CD1c-positive myeloid dendritic cell (primary cell): ENCODE measurements at regions not wholly inside any gene's neighbourhood (a gene's known extent, or its start where the extent isn't known, plus 50 kb on each side); places are given as distances from the start of the nearest gene placed in this dataset.
A peak's percentile ranks its signal among the peaks of the same experiment; 100 is the strongest.

Source experiments
- DNase-seq: peaks from one replicate; pipeline ENCODE4 v3.0.0-alpha.2; 2016; ENCODE audit errors: extremely low spot score

- no peak for DNase-seq
Measured at GRCh38 chr18:24826605-24827004, 366.2 kb downstream of the HRH4 start.

GRCh38 chr18:24827501-24827900 is 367.1 kb downstream of the HRH4 start:
- DNase-seq, result no peak

GRCh38 chr18:24831081-24831480 is 370.6 kb downstream of the HRH4 start:
- DNase-seq, result no peak

- DNase-seq, result no peak
Measured at GRCh38 chr18:24831871-24832665, 371.6 kb downstream of the HRH4 start.

GRCh38 chr18:24835751-24836150 is 375.3 kb downstream of the HRH4 start:
- DNase-seq, result no peak

- no peak for DNase-seq
Measured at GRCh38 chr18:24837066-24837465, 376.6 kb downstream of the HRH4 start.

GRCh38 chr18:24840051-24840450 is 379.6 kb downstream of the HRH4 start:
- DNase-seq, result no peak

GRCh38 chr18:24840640-24841039 is 380.2 kb downstream of the HRH4 start:
- DNase-seq, result no peak

GRCh38 chr18:24841536-24841935 is 381.1 kb downstream of the HRH4 start:
- DNase-seq, result no peak

- DNase-seq, result no peak
Measured at GRCh38 chr18:24843123-24843522, 382.7 kb downstream of the HRH4 start.

GRCh38 chr18:24846138-24846537 is 385.7 kb downstream of the HRH4 start:
- peak; percentile 56 for DNase-seq

GRCh38 chr18:24850532-24850931 is 390.1 kb downstream of the HRH4 start:
- DNase-seq, result no peak

- no peak for DNase-seq
Measured at GRCh38 chr18:24853076-24853475, 392.6 kb downstream of the HRH4 start.

- DNase-seq, result no peak
Measured at GRCh38 chr18:24860978-24861680, 400.7 kb downstream of the HRH4 start.

- DNase-seq, result no peak
Measured at GRCh38 chr18:24862201-24862816, 401.9 kb downstream of the HRH4 start.

- DNase-seq, result no peak
Measured at GRCh38 chr18:24868311-24868710, 407.9 kb downstream of the HRH4 start.

GRCh38 chr18:24868760-24869237 is 408.4 kb downstream of the HRH4 start:
- DNase-seq, result no peak

GRCh38 chr18:24869285-24869684 is 408.8 kb downstream of the HRH4 start:
- DNase-seq, result no peak

GRCh38 chr18:24875286-24875685 is 414.8 kb downstream of the HRH4 start:
- DNase-seq, result no peak

GRCh38 chr18:24875777-24876176 is 415.3 kb downstream of the HRH4 start:
- no peak for DNase-seq

GRCh38 chr18:24876266-24876665 is 415.8 kb downstream of the HRH4 start:
- no peak for DNase-seq

GRCh38 chr18:24877066-24877465 is 416.6 kb downstream of the HRH4 start:
- DNase-seq, result no peak

- no peak for DNase-seq
Measured at GRCh38 chr18:24877546-24877945, 417.1 kb downstream of the HRH4 start.
